ENCODE measurements at regions not wholly inside any gene's neighbourhood (a gene's known extent, or its start where the extent isn't known, plus 50 kb on each side); places are given as distances from the start of the nearest gene placed in this dataset.
"Not testable (repeated sequence)": the region's sequence is repeated elsewhere in the genome, so short reads cannot be mapped to it uniquely, and the experiment has no call there.

DNA sequence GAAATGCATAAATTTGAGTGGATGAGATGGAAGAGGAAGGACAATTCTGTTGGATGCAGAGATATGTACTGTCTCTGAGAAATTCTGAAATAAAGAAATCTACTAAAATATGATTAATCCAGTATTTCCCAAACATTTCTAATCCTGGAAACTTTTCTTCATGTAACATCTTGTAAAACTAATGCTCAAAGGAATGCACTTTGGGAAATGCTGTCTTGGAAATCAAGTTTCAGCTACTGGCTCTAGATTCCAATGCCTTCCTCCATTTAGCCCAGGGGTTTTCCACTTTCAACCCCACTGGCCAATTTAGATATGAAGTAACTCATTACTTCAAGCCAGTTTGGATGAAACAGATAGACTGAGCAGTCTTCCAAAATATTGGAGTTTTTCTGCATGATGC, 355.1 kb downstream of the TXNL1 start:
- DNase-seq (ENCODE audit: low spot score): no peak
- TF ChIP-seq, protein P1, sequence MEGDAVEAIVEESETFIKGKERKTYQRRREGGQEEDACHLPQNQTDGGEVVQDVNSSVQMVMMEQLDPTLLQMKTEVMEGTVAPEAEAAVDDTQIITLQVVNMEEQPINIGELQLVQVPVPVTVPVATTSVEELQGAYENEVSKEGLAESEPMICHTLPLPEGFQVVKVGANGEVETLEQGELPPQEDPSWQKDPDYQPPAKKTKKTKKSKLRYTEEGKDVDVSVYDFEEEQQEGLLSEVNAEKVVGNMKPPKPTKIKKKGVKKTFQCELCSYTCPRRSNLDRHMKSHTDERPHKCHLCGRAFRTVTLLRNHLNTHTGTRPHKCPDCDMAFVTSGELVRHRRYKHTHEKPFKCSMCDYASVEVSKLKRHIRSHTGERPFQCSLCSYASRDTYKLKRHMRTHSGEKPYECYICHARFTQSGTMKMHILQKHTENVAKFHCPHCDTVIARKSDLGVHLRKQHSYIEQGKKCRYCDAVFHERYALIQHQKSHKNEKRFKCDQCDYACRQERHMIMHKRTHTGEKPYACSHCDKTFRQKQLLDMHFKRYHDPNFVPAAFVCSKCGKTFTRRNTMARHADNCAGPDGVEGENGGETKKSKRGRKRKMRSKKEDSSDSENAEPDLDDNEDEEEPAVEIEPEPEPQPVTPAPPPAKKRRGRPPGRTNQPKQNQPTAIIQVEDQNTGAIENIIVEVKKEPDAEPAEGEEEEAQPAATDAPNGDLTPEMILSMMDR (IDR thresholded peaks at IDR 0.05; ENCODE audit: extremely low read depth, missing control alignments): no peak

DNA sequence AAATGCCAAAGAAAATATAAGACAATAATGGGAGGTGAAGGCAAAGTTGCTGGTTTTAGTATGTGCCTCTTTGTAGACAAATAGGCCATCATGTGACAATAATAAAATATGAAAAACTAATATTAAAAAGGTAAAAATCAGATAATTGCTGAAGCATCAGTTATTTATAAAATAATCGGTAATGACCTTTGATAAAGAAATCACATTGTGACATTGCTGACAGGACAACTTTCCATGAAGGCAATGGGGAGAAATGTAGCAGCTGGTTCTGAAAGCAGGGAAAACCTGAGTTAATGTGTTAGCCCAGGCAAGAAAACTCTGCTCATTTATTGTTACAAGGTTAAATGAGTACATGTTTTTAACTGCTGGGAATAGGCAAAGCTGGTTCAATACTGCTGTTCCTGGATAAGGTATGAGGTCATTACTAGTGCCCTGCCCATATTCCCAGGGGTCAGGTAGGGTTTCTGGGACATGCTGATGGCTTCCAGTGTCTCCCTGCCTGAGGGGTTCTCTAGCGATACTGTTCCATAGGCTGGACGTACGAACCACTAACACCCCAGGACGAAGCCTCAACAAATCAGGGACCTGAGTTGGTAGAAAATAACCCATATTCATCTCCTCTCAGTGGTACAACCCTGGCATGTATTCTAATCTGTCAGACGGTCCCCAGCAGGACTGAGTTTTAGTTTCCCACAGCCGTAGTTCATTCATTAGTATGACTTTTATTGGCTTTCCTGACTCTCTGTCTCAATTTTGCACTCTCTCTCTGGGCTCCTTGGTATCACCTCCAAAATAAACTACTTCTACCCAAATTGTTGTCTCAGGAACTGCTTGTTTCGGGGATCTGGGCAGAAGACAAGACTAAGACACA, 355.9 kb downstream of the TXNL1 start:
- TF ChIP-seq, protein P1 (IDR thresholded peaks at IDR 0.05; ENCODE audit: extremely low read depth, missing control alignments): no peak
- no peak for DNase-seq (ENCODE audit: low spot score)

DNA sequence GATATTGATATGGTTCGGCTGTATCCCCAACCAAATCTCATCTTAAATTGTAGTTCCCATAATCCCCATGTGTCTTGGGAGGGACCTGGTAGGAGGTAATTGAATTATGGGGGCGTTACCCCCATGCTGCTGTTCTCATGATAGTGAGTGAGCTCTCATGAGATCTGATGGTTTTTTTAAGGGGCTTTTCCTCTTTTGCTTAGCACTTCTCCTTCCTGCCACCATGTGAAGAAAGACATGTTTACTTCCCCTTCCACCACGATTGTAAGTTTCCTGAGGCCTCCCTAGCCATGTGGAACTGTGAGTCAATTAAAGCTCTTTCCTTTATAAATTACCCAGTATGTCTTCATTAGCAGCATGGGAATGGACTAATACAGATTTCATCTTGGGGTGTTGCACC, 358.6 kb downstream of the TXNL1 start:
- DNase-seq (ENCODE audit: low spot score): not testable (repeated sequence)

DNA sequence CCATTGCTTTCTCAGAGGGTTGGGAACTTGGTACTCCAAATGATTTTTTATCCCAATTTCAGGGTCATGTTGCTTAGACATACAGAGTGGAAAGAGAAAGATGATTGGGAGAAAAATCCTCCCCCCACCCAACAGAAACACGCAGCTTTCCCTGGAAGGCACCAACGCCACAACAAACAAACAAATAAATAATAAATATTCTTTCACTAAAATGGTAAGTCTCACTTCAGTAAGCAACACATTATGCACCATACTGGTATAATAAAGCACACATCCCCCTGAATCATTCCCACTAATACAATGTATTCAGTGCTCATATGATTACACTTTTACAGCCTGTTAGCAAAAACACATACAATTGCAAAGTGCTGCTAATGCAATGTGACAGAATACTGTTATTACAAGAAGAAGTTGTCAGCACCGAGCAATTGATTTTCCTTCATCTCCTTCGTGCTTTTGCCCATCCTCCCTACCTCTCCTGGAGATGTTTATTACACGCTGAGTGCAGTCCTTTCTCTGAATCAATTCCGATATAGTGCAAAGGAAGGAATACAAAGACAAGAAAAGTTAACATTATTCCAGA, 359.9 kb downstream of the TXNL1 start:
- TF ChIP-seq, protein P1 (IDR thresholded peaks at IDR 0.05; ENCODE audit: extremely low read depth, missing control alignments): no peak
- DNase-seq (ENCODE audit: low spot score): no peak

DNA sequence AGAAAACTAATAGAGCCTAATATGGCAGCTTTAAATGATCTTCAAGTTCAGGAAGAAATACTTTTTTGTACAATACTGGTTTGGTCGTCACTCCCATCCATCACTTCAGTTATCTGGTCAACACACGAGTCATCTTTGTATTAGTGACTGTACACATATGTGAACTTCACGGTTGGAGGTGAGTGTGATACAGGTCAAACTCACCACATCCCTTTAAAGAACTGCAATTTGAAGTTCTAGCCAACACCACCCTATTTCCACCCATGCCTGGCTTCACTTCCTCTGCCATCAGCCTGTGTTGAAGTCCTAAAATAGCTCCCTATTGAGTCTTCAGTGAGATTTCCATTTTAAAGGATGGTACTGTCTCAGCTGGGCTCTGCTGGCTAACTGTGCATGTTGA, 361.9 kb downstream of the TXNL1 start:
- TF ChIP-seq, protein P1 (IDR thresholded peaks at IDR 0.05; ENCODE audit: extremely low read depth, missing control alignments): no peak
- no peak for DNase-seq (ENCODE audit: low spot score)

DNA sequence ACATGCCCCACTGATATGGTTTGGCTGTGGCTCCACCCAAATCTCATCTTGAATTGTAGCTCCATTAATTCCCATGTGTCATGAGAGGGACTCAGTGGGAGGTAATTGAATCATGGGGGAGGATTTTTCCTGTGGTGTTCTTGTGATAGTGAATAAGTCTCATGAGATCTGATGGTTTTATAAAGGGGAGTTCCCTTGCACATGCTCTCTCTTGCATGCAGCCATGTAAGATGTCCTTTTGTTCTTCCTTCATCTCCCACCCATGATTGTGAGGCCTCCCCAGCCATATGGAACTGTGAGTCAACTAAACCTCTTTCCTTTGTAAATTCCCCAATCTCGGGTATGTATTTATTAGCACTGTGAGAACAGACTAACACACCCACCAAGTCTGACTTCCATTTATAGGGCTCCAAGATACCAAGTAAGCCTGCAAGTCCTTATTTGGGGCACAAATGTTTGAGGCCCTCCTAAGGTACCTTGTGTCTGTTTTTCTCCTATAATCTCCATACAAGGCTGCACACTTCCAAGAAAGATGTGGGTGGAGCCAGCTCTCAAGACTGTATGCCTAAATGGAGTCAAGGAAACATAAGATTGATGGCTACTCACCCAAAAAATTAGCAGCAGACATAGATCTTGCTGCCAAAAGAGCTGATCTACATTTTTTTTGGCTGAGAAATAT, 364.7 kb downstream of the TXNL1 start:
- no peak for DNase-seq (ENCODE audit: low spot score)

DNA sequence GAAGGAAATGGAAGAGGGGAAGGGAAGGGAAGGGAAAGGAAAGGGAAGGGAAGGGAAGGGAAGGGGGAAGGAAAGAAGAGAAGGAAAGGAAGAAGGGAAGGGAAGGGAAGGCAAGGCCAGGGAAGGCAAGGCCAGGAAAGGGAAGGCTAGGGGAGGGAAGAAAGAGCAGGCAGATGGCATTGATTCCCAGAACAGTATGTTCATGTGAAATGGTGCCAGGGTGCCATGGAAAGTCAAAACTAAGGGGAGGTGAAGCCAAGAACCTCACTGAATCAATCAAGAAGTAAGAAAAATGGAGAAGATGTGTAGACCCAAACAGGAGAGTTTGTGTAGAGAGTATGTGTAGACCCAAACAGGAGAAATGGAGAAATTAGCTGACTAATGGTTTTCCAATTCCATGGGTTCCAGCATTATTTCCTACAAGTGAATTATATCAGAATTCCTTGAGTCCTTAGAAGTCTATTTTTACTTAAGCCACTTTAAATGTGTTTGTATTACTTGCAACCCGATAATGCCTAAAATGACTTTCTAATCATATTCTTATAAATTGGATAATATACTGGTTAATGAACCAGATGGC, 367.6 kb downstream of the TXNL1 start:
- no peak for DNase-seq (ENCODE audit: low spot score)
- TF ChIP-seq, protein P1 (IDR thresholded peaks at IDR 0.05; ENCODE audit: extremely low read depth, missing control alignments): no peak

More for the DNA sequence above, 364.7 kb downstream of the TXNL1 start:
- TF ChIP-seq, protein P1 (IDR thresholded peaks at IDR 0.05; ENCODE audit: extremely low read depth, missing control alignments): no peak
